ENCODE measurements at regions not wholly inside any gene's neighbourhood (a gene's known extent, or its start where the extent isn't known, plus 50 kb on each side); places are given as distances from the start of the nearest gene placed in this dataset.

DNA sequence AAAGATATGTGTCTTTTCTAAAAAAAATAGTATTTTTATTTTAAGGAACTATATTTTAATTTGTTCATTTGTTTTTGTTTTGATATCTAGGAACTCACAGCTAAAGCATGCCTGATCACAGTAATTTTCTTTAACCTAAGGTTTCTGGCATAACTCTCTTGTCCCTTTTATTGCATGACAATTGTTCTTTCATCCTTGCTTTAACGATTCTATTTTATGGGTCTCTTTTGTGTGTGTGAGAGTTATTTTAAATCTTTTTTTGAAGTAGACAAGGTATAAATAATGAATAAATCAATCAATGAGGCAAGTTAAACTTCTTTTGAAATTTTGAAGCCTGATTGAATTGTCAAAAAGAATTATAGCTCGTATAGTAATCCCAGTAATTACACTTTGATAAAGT lies 747.8 kb upstream of the GOLIM4 start:
- no peaks in the 10 kb centered on the region for H3K36me3 ChIP-seq (ENCODE audit: control insufficient read depth, insufficient read depth, low read length)
- H3K9me3 ChIP-seq (ENCODE audit: control insufficient read depth, low read length): no peaks in the 10 kb centered on the region
- no peaks in the 10 kb centered on the region for H3K9me3 Mint-ChIP-seq
- H3K4me3 Mint-ChIP-seq: no peak overlapping the region
- WGBS, 2 experiments (ENCODE audit: insufficient coverage in 1 of 2, insufficient read length in 1 of 2): 93% methylated on average over 1 of the region's 2 CpGs; no CpG with 5 or more reads in 1 of the 2 experiments
- H3K27me3 Mint-ChIP-seq (ENCODE audit: insufficient read depth): peaks cover 16% of the 10 kb centered on the region
- H3K4me1 Mint-ChIP-seq: peaks cover 7% of the 10 kb centered on the region
- H3K4me3 ChIP-seq (ENCODE audit: low read length): no peak overlapping the region
- H3K27ac Mint-ChIP-seq: no peak overlapping the region
- no peaks in the 10 kb centered on the region for H3K4me1 ChIP-seq (ENCODE audit: control insufficient read depth, insufficient read depth, low read length)
- TF ChIP-seq CTCF (conservative IDR thresholded peaks at IDR 0.05): no peak
- H3K36me3 Mint-ChIP-seq (ENCODE audit: low read depth): no peaks in the 10 kb centered on the region
- no peak for DNase-seq
- peaks cover 22% of the 10 kb centered on the region for H3K27me3 ChIP-seq (ENCODE audit: control insufficient read depth, insufficient read depth, low read length, poor library complexity, severe bottlenecking)
- H3K9ac ChIP-seq (ENCODE audit: extremely low read depth, low read length, poor library complexity, severe bottlenecking): no peak overlapping the region
- no peak overlapping the region for H3K27ac ChIP-seq (ENCODE audit: low read depth, low read length)

DNA sequence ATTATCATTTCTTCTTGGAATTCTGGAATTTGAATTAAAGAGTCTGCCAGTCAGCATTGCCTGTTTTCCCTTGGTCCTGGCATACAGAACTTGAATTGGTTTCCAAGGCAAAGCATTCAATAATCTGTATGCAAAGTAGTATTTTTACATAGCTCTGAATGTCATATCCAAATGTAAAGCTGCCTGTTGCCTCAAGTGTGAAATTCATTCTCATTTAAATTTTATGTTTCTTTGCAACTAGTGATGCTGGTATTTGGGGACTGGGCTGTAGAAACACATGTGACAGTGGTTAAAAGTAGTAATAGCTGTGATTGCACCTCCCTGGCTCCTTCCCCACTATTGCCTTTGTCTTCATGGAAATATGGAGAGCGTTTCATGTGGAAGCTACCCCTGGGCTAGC lies 743.9 kb upstream of the GOLIM4 start:
- H3K9ac ChIP-seq (ENCODE audit: extremely low read depth, low read length, poor library complexity, severe bottlenecking): no peak overlapping the region
- H3K4me1 ChIP-seq (ENCODE audit: control insufficient read depth, insufficient read depth, low read length): no peaks in the 10 kb centered on the region
- Mint-ChIP-seq H3K36me3 (ENCODE audit: low read depth) (peaks cover under 1% of the 10 kb centered on the region), H3K27me3 (ENCODE audit: insufficient read depth) (peaks cover under 1% of the 10 kb centered on the region), H3K27ac (no peak overlapping the region), H3K4me1 (peaks cover 7% of the 10 kb centered on the region), H3K9me3 (no peaks in the 10 kb centered on the region), H3K4me3 (no peak overlapping the region)
- no peak for DNase-seq
- no peaks in the 10 kb centered on the region for H3K36me3 ChIP-seq (ENCODE audit: control insufficient read depth, insufficient read depth, low read length)
- H3K27me3 ChIP-seq (ENCODE audit: control insufficient read depth, insufficient read depth, low read length, poor library complexity, severe bottlenecking): peaks cover under 1% of the 10 kb centered on the region
- no peak overlapping the region for H3K27ac ChIP-seq (ENCODE audit: low read depth, low read length)
- TF ChIP-seq CTCF (conservative IDR thresholded peaks at IDR 0.05): no peak
- no peak overlapping the region for H3K4me3 ChIP-seq (ENCODE audit: low read length)
- WGBS, 2 experiments (ENCODE audit: insufficient coverage in 1 of 2, insufficient read length in 1 of 2): 64 to 68% methylated on average over 1 of the region's 1 CpG
- no peaks in the 10 kb centered on the region for H3K9me3 ChIP-seq (ENCODE audit: control insufficient read depth, low read length)

DNA sequence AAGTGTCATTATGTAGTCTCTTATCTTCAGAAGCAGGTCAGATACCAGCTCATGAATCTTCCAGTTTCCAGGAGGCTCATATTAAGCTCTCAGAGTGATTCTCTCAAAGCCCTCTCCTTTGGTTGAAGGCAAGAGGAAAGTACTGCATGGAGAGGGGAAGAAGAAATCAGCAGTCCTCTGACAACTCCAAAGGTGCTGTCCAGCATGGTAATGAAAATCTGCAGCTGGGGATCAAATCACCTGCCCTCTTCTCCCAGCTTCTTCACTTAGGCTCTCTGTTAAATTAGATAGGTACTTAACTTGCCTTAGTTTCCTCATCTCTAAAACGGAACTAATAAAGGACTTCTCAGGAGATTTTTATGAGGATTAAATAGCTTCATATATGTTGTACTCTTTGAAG lies 738.8 kb upstream of the GOLIM4 start:
- Mint-ChIP-seq H3K36me3 (ENCODE audit: low read depth) (peaks cover 13% of the 10 kb centered on the region), H3K27me3 (ENCODE audit: insufficient read depth) (no peaks in the 10 kb centered on the region), H3K9me3 (peaks cover 13% of the 10 kb centered on the region), H3K4me3 (no peak overlapping the region), H3K4me1 (peaks cover 6% of the 10 kb centered on the region), H3K27ac (no peak overlapping the region)
- Histone ChIP-seq H3K9me3 (ENCODE audit: control insufficient read depth, low read length) (peaks cover 9% of the 10 kb centered on the region), H3K27ac (ENCODE audit: low read depth, low read length) (no peak overlapping the region), H3K9ac (ENCODE audit: extremely low read depth, low read length, poor library complexity, severe bottlenecking) (no peak overlapping the region), H3K36me3 (ENCODE audit: control insufficient read depth, insufficient read depth, low read length) (no peaks in the 10 kb centered on the region), H3K27me3 (ENCODE audit: control insufficient read depth, insufficient read depth, low read length, poor library complexity, severe bottlenecking) (no peaks in the 10 kb centered on the region), H3K4me1 (ENCODE audit: control insufficient read depth, insufficient read depth, low read length) (no peaks in the 10 kb centered on the region), H3K4me3 (ENCODE audit: low read length) (no peak overlapping the region)
- TF ChIP-seq CTCF (conservative IDR thresholded peaks at IDR 0.05): no peak
- DNase-seq: no peak
- 91% methylated on average over 1 of the region's 1 CpG; no CpG with 5 or more reads in 1 of the 2 experiments for WGBS, 2 experiments (ENCODE audit: insufficient coverage in 1 of 2, insufficient read length in 1 of 2)

Measured in endodermal cell (in vitro differentiated cells).